ENCODE measurements at regions not wholly inside any gene's neighbourhood (a gene's known extent, or its start where the extent isn't known, plus 50 kb on each side); places are given as distances from the start of the nearest gene placed in this dataset.
A peak's percentile ranks its signal among the peaks of the same experiment; 100 is the strongest.

GRCh38 chr5:74282490-74282889 lies 358.0 kb downstream of the ENC1 start:
- no peak for DNase-seq

- no peak for DNase-seq
These were observed 359.4 kb downstream of the ENC1 start for GRCh38 chr5:74281166-74281565.

- no peak for DNase-seq
These were observed 360.2 kb downstream of the ENC1 start for GRCh38 chr5:74280306-74280705.

DNA sequence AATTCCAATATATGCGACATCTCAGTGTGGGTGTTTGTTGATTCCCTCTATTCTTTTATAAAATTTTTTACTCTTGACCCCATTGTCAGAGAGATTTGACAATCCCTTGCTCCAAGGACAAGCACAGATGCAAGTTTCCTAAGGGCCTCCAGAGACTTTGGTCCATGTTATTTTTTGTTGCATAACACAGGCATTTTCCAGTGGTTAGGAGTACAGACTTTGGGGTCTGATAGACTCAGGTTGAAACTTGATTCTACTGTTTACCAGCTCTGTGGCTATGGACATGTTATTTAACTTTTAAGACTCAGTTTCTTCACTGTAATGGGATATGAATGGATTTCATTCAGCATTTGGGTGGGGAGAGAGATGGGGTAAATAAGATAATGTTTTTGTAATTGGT lies 361.3 kb downstream of the ENC1 start:
- DNase-seq: no peak

DNA sequence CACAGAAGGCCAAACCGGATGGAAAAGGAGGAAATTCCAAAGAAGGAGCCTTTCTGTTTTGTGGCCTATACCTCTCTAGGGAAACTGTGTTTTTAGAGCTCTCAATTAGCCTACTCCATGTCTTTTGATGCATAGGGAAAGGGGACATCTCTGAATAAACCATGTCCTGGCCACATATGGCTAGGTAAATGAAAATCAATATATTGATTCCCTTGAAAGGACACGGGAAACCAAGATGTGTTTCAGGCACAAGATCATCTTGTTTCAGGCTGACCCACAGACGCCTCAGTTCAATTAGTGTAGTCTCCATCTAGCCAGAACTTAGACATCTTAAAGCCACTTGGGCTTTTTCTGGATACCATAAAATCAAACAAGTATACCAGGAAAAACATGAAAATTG lies 363.1 kb downstream of the ENC1 start:
- DNase-seq: no peak

DNA sequence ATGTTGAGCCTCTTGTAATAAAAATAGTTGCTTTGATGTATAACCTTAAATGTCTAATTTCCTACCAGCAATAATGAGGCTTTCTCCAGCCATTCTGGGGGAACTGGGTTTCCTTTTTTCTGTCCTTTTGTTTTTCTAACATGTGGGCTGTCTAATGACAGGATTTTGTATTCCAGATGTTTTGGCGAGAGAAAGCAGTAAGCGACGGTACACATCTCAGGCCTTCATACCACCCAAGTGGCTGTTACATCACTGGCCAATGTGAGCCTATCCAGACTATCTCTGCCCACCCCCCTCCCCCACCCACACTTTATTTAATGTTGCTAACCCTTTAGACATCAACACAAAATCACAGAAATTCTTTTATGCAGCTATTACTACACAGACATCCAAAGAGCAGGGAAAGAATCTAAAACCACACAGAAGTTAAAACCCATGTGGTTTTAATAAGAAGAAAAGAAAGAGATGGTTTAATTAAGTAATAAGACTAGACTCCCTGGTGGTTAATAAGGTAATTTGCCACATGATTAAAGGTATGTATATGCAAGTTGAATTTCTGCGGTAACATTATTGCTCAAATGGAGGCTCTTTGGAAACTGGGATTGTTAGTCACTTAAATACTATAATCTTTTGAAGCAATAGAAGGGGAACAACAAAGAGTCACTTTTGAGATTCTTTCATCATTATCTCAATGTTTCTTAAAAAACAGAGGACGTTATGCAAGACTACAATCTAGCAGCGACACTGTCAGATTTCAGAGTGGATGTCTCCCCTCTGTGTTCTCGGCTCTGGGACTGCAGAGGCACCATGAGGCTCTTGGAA lies 365.1 kb downstream of the ENC1 start:
- DNase-seq: no peak

DNA sequence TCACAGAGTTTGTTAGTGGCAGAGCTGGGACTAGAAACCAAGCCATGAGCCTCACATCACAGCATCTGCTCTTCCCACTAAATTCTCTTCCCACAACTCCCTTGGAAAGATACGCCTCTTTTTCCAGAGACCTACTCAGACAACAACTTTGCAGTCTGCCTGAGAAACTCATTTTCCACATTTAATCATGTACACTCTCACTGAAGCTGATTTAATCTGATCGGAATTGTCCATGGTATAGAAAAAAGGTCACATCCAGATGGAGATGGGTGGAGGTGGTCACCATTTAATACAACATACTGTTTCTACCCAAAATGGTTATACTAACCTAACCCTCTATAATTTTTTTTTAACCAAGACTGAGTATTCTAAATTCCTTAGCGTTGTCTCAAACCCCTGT lies 366.2 kb downstream of the ENC1 start:
- DNase-seq: no peak

DNA sequence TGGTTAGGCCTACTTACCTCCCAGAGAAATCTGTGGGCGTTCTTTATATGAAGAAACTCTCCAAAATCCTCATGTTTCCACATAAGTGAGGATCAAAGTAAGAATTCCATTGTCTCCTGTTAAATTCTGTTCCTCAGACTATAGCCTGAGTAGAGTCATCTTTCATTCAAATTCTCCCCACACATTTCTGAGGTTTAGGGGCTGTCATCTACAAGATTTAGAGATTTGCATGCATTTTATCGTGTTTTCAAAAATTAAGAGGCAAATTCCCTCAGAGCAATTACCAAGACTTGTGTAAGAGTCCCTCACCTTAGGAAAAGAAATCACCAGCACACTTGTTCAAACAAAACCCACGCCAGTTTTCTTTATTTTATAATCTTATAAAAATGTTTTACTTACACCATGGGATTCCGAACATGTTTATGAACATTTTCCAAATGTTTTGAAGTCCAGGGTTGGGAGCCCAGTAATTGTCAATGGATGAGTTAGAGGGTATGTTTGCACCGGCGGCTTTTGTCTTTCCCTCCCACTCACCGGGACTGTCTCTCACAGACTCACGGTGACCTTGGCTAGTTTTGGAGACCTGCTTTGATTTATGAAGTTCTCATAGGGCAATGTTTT lies 367.6 kb downstream of the ENC1 start:
- no peak for DNase-seq

GRCh38 chr5:74272024-74272775 lies 368.3 kb downstream of the ENC1 start:
- DNase-seq: no peak

DNA sequence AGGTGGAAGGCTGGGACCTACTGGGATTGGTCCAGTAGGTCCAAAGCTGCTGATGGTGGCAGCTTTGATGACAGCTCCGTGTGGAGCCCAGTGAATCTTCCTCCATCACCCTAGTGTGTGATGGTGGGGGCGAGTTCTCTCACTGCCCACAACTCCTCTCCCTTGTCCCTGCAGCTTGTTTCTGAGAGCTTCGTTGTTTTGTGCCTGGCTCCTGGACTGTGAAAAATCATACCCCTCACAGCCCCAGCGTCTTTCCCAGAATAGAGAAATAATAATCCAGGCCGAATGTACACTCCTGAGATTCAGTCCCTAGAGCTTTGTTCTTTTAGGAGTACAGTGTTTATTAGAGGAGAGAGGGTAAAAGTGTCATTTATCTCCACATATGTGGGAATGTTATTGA lies 372.2 kb downstream of the ENC1 start:
- DNase-seq: no peak

DNA sequence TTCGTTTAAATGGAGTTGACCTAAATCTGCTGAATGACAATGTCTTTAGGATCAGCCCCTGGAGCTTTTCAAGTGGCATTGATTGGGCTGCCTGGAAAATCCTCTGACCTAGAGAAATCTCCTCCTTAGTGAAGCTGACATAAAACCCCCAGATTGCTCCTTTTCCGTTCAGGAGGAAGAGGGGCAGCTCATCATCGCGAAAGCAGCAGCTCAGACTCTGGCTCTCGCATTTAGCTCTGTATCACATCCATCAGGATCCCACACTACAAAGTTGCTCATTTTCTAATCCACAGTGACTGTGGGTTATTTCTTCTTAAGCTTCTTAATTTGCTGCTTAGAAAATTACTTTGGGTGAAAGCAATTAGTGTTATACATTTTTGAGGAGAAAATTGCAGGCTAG lies 373.7 kb downstream of the ENC1 start:
- no peak for DNase-seq

- no peak for DNase-seq
These were observed 374.4 kb downstream of the ENC1 start for GRCh38 chr5:74266132-74266531.

GRCh38 chr5:74262544-74263207 lies 377.9 kb downstream of the ENC1 start:
- no peak for DNase-seq

- DNase-seq: no peak
These were observed 378.7 kb downstream of the ENC1 start for GRCh38 chr5:74261866-74262265.

DNA sequence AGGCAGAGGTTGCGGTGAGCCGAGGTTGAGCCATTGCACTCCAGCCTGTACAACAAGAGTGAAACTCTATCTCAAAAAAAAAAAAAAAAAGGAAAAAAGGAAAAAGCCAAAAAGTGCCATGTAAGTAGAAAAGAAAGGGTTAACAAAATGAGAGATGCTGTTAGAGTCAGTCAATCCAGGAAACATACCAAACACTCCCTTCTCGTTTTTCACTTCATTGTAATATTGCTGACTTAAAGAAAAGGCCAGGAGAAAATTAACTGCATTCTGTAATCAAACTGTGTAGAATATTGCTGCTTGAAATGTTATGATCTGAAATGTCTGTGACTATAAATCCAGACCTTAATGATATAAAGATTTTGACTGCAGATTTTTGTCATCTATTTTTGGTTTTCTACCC lies 379.1 kb downstream of the ENC1 start:
- DNase-seq: no peak

DNA sequence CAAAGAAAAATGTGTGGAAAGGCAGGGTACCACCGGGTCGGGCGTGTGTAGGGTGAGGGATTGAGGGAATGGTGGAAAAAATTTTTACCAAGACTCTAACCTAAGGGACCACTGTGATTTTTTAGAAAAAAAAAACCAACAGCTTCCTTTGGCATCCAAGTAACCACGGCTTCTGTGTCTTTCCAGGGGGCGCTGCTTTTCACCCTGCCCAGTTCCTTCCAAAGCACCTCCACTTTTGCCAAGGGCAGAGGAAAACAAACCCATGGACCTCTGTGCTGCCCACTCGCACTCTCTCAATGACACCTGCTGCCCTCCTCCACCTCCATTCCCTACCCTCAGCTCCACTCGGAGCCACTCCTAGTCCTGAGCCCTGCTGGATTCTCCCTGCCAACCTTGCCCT lies 381.0 kb downstream of the ENC1 start:
- no peak for DNase-seq

- DNase-seq: no peak
These were observed 382.2 kb downstream of the ENC1 start for GRCh38 chr5:74258314-74258665.

DNA sequence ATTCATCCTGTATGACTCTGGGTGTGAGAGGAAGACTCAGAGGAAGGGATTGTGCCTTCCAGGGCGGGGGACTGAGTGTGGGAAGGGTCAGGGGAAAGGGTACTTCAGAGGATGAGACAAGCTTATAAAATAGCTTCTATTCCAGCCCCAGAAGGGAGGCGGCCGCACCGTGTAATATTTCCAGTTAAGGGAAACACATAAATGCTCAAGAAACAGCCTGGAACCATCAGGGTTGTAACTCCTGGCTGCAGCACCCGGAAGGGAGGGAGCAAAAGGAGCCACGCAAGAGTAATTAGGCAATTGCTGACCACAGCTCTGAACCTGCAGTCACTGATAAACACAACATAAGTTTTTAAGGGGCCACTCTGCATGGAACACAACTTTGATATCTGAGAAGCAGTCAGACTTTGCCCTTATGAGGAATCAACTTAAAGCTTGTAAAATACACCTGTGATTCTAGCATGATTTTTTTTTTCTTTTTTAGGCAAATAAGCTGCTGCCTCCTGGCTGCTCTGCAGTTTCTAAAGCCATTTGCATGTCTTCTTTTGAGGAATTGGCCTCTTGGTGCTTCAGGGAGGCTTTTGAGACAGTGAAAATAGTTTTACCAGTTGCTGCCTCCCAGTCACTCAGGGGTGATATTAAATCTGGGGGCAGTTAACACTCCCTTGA lies 382.7 kb downstream of the ENC1 start:
- DNase-seq: peak; percentile 61

DNA sequence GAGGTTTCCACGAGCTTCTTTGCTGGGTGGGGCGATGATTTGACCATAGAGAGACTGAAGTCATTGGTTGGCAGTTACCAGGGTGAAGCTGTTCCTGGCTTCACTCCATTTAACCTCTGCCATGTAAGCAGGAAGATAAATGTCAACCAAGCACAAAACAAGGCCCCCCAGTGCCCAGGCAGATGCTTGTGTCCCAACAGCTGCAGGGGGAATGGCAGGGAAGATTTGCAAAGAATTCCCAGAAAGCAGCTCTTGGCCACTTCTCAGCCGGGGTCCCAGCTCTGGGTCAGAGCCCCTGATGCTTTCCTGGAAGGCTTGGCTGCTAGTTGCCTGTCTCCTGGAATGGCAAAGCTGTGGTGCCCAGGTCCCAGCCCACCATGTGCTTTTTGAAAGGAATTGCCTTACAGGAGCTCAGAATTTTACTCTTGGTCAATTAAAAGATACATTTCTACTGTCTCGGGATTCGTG lies 383.4 kb downstream of the ENC1 start:
- DNase-seq: no peak

DNA sequence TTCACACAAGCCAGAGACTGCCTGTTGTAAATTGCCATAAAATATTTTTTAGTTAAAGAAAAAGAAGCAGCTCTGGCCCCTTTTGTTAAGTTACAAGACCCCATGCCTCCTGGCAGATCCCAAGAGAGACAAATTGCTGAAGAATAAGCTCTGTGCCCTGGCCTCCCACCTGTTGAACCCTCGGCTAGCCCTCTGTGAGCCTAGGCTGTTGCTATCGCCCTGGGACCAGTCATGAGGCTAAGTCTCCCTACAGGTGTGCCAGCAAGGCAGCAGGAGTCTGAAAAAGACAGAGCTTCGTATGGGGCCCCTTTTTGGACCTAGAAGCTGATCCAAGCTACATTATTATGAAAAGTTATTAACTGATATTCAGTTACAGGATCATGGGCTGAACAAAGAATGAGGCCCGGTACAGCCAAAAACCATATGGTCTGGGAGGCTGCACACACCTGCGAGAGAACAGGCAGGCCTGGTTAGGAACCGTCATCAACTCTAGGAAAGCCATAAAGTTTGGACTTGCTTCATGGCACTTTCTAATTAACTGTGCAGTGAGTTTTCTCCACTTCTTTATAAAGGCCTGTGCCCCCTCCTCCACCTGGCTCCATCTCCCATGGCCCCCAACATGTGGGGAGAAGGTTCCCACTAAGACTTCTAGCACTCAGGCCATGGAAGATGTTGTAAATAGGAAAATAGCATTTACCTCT lies 384.7 kb downstream of the ENC1 start:
- no peak for DNase-seq

DNA sequence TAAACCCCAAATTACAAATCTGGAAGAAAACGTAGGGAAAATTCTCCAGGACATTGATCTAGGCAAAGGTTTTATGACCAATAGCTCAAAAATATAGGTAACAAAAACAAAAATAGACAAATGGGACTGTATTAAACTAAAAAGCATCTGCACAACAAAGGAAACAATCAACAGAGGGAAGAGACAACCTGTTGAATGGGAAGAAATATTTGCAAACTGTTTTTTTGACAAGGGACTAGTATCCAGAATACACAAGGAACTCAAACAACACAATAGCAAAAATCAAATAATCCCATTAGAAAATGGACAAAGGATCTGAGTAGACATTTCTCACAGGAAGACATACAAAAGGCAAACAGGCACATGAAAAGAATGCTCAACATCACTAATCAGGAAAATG lies 386.3 kb downstream of the ENC1 start:
- DNase-seq: no peak

- no peak for DNase-seq
These were observed 388.5 kb downstream of the ENC1 start for GRCh38 chr5:74252044-74252443.
